ENCODE measurements at regions not wholly inside any gene's neighbourhood (a gene's known extent, or its start where the extent isn't known, plus 50 kb on each side); places are given as distances from the start of the nearest gene placed in this dataset.

DNA sequence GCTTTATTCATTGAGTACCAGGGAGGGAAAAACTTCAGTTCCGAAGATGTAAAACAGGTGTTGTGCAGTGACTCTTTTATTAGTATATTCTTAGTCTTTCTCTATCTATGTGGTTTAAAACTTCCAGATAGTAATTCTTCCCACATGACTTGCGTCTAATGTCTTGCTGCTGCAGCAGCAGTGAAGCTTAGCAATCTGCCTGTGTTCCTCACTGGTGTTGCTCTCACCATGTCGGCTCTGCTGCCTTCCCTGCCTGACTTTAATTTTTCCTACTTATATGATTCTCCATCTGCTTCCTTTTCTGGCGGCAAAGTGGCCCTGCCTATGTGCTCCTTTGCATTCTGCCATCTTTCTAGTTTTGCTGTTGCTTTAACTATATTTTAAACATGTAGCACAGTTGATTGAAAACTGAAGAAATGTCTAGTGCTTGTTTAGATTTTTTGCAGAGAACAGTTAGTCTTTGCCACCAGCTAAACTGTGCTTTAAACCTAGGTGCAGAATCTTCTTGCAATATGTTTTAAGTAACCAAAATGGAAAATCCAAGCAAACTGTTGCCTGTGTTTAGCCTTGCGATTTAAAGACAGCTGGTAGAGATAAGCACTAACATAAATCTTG lies 1934.2 kb upstream of the IGFBP7 start:
- H3K4me3 Mint-ChIP-seq (ENCODE audit: unreplicated experiment), result no peak overlapping the region
- H3K27me3 Mint-ChIP-seq (ENCODE audit: unreplicated experiment), result no peaks in the 10 kb centered on the region
- no peaks in the 10 kb centered on the region for H3K9me3 Mint-ChIP-seq (ENCODE audit: unreplicated experiment)
- DNase-seq, result no peak
- no peaks in the 10 kb centered on the region for H3K36me3 Mint-ChIP-seq (ENCODE audit: unreplicated experiment)
- H3K27ac Mint-ChIP-seq (ENCODE audit: unreplicated experiment), result no peak overlapping the region
- TF ChIP-seq, protein P1, sequence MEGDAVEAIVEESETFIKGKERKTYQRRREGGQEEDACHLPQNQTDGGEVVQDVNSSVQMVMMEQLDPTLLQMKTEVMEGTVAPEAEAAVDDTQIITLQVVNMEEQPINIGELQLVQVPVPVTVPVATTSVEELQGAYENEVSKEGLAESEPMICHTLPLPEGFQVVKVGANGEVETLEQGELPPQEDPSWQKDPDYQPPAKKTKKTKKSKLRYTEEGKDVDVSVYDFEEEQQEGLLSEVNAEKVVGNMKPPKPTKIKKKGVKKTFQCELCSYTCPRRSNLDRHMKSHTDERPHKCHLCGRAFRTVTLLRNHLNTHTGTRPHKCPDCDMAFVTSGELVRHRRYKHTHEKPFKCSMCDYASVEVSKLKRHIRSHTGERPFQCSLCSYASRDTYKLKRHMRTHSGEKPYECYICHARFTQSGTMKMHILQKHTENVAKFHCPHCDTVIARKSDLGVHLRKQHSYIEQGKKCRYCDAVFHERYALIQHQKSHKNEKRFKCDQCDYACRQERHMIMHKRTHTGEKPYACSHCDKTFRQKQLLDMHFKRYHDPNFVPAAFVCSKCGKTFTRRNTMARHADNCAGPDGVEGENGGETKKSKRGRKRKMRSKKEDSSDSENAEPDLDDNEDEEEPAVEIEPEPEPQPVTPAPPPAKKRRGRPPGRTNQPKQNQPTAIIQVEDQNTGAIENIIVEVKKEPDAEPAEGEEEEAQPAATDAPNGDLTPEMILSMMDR (IDR thresholded peaks at IDR 0.05; ENCODE audit: partially characterized antibody, unreplicated experiment), result no peak
- H3K4me1 Mint-ChIP-seq (ENCODE audit: low read depth, unreplicated experiment), result peaks cover 3% of the 10 kb centered on the region

DNA sequence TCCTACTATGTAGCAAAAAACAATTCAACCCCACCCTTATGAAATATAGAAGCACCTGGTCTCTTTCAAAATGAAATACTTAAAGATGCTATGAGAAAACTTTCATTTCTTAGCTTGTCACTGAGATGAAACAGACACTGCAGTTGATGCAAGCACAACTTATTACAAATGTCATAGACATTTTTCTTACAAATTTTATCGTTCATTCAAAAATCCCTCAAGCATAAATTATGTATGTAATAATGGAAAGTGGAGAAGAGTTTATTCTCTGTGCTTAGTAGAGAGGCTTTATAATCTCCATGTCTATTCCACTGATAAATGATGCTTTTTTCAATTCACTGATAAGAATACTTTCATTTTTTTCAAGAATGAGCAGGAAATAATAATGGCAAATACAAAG lies 1943.9 kb upstream of the IGFBP7 start:
- DNase-seq, result no peak
- Mint-ChIP-seq H3K4me3 (ENCODE audit: unreplicated experiment) (no peak overlapping the region), H3K9me3 (ENCODE audit: unreplicated experiment) (no peaks in the 10 kb centered on the region), H3K36me3 (ENCODE audit: unreplicated experiment) (no peaks in the 10 kb centered on the region), H3K4me1 (ENCODE audit: low read depth, unreplicated experiment) (no peaks in the 10 kb centered on the region), H3K27me3 (ENCODE audit: unreplicated experiment) (no peaks in the 10 kb centered on the region), H3K27ac (ENCODE audit: unreplicated experiment) (no peak overlapping the region)
- TF ChIP-seq, protein P1 (IDR thresholded peaks at IDR 0.05; ENCODE audit: partially characterized antibody, unreplicated experiment), result no peak

DNA sequence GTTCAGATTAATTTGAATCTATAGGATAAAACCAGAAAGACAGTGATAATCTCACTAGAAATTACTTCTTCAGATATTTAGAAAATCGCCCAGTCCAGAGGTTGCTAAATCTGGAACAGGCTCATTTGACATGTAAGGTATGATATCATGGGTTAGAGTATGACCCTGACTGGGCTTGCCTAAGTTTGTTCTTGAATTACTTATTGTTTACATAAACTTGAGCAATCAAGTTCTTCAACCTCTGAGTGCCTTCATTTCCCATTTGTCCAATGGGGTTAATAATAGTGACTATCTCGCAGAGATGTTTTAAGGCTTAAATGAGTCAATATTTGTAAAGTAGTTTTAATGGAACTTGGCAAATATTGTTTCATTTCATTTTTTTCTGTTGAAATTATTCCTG lies 1947.6 kb upstream of the IGFBP7 start:
- no peak overlapping the region for H3K4me3 Mint-ChIP-seq (ENCODE audit: unreplicated experiment)
- TF ChIP-seq, protein P1 (IDR thresholded peaks at IDR 0.05; ENCODE audit: partially characterized antibody, unreplicated experiment), result no peak
- H3K36me3 Mint-ChIP-seq (ENCODE audit: unreplicated experiment), result no peaks in the 10 kb centered on the region
- no peaks in the 10 kb centered on the region for H3K4me1 Mint-ChIP-seq (ENCODE audit: low read depth, unreplicated experiment)
- no peak for DNase-seq
- no peaks in the 10 kb centered on the region for H3K9me3 Mint-ChIP-seq (ENCODE audit: unreplicated experiment)
- H3K27me3 Mint-ChIP-seq (ENCODE audit: unreplicated experiment), result no peaks in the 10 kb centered on the region
- H3K27ac Mint-ChIP-seq (ENCODE audit: unreplicated experiment), result no peak overlapping the region

DNA sequence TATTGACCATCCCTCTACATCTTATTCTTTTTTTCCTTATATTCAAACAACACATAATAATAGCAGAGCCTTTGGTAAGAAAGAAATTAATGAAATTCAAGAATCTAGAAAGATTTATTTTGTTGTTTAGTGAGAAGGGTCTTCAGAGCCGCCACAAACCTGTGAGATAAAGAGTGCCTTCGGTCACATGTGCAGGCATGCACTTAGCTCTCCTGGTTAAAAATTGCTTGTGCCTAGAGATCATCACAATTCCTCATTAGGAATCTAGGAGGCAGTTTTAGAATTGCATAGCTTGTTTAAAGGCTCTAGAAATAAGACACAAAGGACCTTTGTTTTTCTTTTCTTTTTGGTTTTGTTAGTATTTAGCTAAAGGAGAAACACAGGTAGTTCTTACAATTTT lies 1948.4 kb upstream of the IGFBP7 start:
- Mint-ChIP-seq H3K4me1 (ENCODE audit: low read depth, unreplicated experiment) (no peaks in the 10 kb centered on the region), H3K4me3 (ENCODE audit: unreplicated experiment) (no peak overlapping the region), H3K27me3 (ENCODE audit: unreplicated experiment) (no peaks in the 10 kb centered on the region), H3K36me3 (ENCODE audit: unreplicated experiment) (no peaks in the 10 kb centered on the region), H3K27ac (ENCODE audit: unreplicated experiment) (no peak overlapping the region), H3K9me3 (ENCODE audit: unreplicated experiment) (no peaks in the 10 kb centered on the region)
- DNase-seq, result no peak
- TF ChIP-seq, protein P1 (IDR thresholded peaks at IDR 0.05; ENCODE audit: partially characterized antibody, unreplicated experiment), result no peak

DNA sequence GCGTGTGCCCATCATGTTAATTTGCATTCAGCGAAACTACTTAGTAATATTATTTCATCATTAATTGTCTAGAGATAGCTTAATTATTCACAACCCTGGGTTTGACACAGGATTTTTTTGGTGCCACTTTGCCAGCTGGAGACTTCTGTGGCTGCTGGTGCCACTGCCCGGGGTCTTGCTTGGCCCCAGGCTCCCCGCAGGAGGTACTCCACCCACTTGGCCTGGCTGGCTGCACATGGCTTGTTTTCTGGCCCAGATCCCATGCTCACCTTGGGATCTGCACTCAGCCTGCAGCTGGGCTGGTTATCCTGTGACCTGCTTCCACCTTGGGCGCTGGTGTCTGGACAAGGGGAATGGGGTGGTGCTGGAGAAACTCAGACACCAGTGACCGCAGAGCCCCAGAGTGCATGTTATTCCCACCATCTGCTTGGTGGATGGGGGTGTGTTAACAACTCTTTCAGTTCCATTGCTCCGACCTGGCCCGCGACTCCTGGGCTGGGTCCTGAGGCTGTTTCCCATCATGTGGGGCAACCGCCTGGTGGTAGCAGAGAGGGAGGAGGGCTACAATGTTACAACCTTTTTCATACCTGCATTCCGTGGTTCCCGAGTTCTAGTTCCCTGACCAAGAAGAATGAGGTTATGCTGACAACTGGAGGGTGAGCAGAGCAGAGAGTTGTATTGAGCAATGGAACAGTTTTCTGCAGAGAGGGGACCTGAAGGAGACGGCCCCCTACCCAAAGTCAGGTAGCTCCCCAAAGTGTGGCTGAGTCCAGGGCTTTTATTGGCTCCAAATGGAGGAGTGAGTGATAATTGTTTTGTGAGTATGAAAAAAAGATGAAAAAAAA lies 1950.0 kb upstream of the IGFBP7 start:
- TF ChIP-seq, protein P1 (IDR thresholded peaks at IDR 0.05; ENCODE audit: partially characterized antibody, unreplicated experiment), result no peak
- H3K4me1 Mint-ChIP-seq (ENCODE audit: low read depth, unreplicated experiment), result no peaks in the 10 kb centered on the region
- no peaks in the 10 kb centered on the region for H3K27me3 Mint-ChIP-seq (ENCODE audit: unreplicated experiment)
- H3K27ac Mint-ChIP-seq (ENCODE audit: unreplicated experiment), result no peak overlapping the region
- DNase-seq, result no peak
- H3K9me3 Mint-ChIP-seq (ENCODE audit: unreplicated experiment), result peaks cover 2% of the 10 kb centered on the region
- H3K36me3 Mint-ChIP-seq (ENCODE audit: unreplicated experiment), result no peaks in the 10 kb centered on the region
- H3K4me3 Mint-ChIP-seq (ENCODE audit: unreplicated experiment), result no peak overlapping the region
